Hematopoietic multipotent progenitor cell treated with erythropoietin and hydrocortisone succinate and interleukin-3 and kit ligand, for 6 days (in vitro differentiated cells): ENCODE measurements at regions not wholly inside any gene's neighbourhood (a gene's known extent, or its start where the extent isn't known, plus 50 kb on each side); places are given as distances from the start of the nearest gene placed in this dataset.
A peak's percentile ranks its signal among the peaks of the same experiment; 100 is the strongest.
"Not testable (repeated sequence)": the region's sequence is repeated elsewhere in the genome, so short reads cannot be mapped to it uniquely, and the experiment has no call there.

Experiments used
- DNase-seq: peaks from one replicate; pipeline ENCODE4 v3.0.0-alpha.2; 2015

GRCh38 chr4:85106805-85107336 lies 140.4 kb upstream of the WDFY3 start:
- DNase-seq, result no peak

GRCh38 chr4:85107553-85107952 lies 141.1 kb upstream of the WDFY3 start:
- no peak for DNase-seq

- no peak for DNase-seq
Measured at GRCh38 chr4:85113706-85114105, 147.2 kb upstream of the WDFY3 start.

GRCh38 chr4:85114526-85114925 lies 148.0 kb upstream of the WDFY3 start:
- no peak for DNase-seq

- no peak for DNase-seq
Measured at GRCh38 chr4:85116008-85116407, 149.5 kb upstream of the WDFY3 start.

GRCh38 chr4:85125688-85126087 lies 159.2 kb upstream of the WDFY3 start:
- DNase-seq, result no peak

- DNase-seq, result no peak
Measured at GRCh38 chr4:85126991-85127591, 160.6 kb upstream of the WDFY3 start.

GRCh38 chr4:85127653-85128052 lies 161.2 kb upstream of the WDFY3 start:
- peak; percentile 15 for DNase-seq

GRCh38 chr4:85128246-85129204 lies 162.0 kb upstream of the WDFY3 start:
- DNase-seq, result no peak

- not testable (repeated sequence) for DNase-seq
Measured at GRCh38 chr4:85129354-85130125, 163.1 kb upstream of the WDFY3 start.

GRCh38 chr4:85132117-85132516 lies 165.6 kb upstream of the WDFY3 start:
- no peak for DNase-seq

- no peak for DNase-seq
Measured at GRCh38 chr4:85132570-85132969, 166.1 kb upstream of the WDFY3 start.

GRCh38 chr4:85139749-85140148 lies 173.3 kb upstream of the WDFY3 start:
- DNase-seq, result not testable (repeated sequence)

- DNase-seq, result no peak
Measured at GRCh38 chr4:85142451-85142850, 176.0 kb upstream of the WDFY3 start.

GRCh38 chr4:85147481-85148076 lies 181.1 kb upstream of the WDFY3 start:
- peak; percentile 75 for DNase-seq

GRCh38 chr4:85149676-85150075 lies 183.2 kb upstream of the WDFY3 start:
- DNase-seq, result no peak

GRCh38 chr4:85151371-85151770 lies 184.9 kb upstream of the WDFY3 start:
- no peak for DNase-seq

- no peak for DNase-seq
Measured at GRCh38 chr4:85151786-85152185, 185.3 kb upstream of the WDFY3 start.

GRCh38 chr4:85152480-85152879 lies 186.0 kb upstream of the WDFY3 start:
- no peak for DNase-seq

- no peak for DNase-seq
Measured at GRCh38 chr4:85153221-85153620, 186.7 kb upstream of the WDFY3 start.

GRCh38 chr4:85154591-85154990 lies 188.1 kb upstream of the WDFY3 start:
- no peak for DNase-seq

GRCh38 chr4:85165808-85166207 lies 199.3 kb upstream of the WDFY3 start:
- DNase-seq, result no peak

- DNase-seq, result no peak
Measured at GRCh38 chr4:85166318-85166717, 199.8 kb upstream of the WDFY3 start.
